CD4-positive, alpha-beta T cell treated with Interleukin-6 at 100 ng/mL for 8 hours (primary cell): ENCODE measurements at regions not wholly inside any gene's neighbourhood (a gene's known extent, or its start where the extent isn't known, plus 50 kb on each side); places are given as distances from the start of the nearest gene placed in this dataset.
"Not testable (repeated sequence)": the region's sequence is repeated elsewhere in the genome, so short reads cannot be mapped to it uniquely, and the experiment has no call there.

ENCODE experiments used
- DNase-seq: peaks from one replicate; pipeline ENCODE4 v3.0.0-alpha.2; 2020; ENCODE audit warnings: mixed read lengths, low spot score

DNA sequence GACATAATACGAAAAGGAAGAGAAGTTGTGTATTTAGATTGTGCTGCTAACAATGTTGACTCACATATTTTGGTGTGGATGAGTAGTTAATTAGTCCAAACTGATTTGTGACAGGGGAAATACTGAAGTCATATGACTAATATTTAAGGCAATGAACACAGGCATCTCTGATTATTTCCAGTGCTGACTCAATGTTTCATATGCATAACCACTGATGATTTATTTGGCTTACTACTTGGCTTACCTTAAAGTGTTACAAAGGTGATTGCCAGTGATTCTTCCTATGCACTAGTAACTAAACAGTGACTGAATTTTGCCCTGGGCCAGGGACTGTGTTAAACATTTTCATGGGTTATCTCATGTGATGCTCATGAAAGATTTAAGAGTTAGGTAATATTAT is 722.6 kb downstream of the METTL4 start:
- DNase-seq: no peak

DNA sequence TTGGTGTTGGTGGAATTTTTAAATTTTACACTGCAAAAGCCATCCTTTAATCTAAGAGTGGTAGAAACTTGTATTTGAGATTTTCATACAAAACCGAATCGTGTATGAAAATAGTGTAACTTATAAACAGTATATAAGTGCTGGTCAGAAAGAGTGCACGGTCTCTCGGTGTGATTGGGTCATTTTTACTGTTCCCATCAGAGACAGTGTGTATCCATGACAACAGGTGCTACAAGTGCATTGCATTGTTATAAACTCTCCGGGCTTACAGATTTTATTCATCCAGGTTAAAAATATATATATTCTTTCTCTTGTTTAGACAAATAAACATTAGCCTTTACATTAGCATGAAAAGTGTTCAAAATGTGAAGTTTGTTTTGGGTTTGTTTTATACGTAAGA is 721.9 kb downstream of the METTL4 start:
- no peak for DNase-seq

DNA sequence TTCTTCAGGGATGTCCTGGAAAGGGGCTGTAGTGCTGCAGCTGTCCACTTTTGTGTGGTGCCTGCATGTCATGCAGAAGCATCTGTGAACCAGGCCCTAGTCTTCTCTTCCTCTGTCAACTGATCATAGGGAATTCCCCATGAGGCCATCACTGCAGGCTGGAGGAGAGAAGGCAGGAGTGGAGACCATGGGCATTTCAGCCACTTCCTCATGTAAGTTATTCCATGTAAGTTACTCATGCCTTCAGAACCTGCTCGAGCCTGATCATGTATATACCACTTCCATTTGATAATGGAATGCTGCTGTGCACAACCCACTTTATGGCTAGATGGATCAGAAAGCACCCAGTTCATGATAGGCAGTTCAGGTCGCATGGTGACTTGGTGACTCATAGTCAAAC is 714.0 kb downstream of the METTL4 start:
- not testable (repeated sequence) for DNase-seq

DNA sequence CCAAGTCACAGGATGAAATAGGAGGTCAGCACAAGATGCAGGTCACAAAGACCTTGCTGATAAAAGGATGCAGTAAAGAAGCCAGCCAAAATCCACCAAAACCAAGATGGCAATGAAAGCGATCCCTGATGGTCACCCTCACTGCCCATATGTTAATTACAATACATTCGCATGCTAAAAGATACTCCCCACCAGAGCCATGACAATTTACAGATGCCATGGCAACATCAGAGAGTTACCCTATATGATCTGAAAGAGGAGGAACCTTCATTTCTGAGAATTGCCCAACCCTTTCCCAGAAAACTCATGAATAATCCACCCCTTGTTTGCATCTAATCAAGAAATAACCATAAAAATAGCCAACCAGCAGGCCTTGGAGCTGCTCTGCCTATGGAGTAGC is 709.8 kb downstream of the METTL4 start:
- DNase-seq: no peak

DNA sequence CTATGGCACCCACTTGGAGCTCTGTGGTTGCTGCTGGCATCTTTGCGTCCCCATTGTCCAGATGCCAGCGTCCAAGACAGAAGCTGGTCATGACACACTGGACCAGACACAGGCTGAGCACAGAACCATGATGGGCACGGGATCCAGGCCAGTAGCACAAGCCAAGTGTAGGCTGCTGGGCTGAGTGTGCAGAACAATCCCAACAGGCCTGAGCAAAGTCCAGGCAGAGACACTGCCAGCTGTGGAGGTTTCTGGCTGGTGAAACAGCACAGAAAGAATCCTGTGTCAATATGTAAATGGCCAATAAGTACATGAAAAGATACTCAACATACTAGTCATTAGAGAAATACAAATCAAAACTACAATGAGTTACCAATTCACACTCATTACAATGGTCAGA is 705.4 kb downstream of the METTL4 start:
- no peak for DNase-seq

DNA sequence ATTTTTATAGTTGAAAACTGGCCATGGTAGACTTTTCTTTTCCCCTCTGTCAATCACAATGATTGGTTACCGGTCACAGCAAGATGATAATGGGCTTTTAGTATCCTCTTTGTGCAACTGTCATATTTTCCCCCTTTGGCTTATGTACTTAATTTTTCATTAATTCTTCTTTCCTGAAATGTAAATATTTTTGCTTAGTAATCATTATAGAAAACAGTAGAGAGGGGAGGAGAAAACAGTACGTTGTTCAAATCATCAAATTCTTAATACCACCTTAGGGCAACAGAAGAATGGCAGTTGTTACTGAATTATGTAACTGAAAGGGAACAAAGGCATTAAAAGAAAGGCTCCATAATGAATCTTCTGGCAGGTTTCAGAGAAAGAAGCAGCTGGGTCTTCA is 699.0 kb downstream of the METTL4 start:
- DNase-seq: no peak

DNA sequence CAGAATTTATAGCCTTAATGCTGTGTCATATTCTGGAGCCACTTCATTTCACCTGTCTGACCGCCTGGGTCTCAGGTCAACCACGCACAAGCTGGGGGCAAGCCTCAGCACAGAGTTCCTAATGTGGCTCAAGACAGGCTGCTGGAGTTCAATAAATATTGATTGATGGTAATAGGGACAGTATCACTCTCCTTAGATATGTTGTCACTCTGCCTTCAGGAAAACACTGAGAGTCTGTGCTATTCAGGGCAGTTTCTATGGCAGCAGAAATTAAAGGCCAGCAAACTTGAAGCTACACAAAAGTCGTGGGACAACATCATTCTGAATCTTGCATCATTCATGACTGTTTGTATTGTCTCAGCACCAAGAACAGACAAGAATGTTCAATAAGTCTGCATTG is 696.1 kb downstream of the METTL4 start:
- no peak for DNase-seq

DNA sequence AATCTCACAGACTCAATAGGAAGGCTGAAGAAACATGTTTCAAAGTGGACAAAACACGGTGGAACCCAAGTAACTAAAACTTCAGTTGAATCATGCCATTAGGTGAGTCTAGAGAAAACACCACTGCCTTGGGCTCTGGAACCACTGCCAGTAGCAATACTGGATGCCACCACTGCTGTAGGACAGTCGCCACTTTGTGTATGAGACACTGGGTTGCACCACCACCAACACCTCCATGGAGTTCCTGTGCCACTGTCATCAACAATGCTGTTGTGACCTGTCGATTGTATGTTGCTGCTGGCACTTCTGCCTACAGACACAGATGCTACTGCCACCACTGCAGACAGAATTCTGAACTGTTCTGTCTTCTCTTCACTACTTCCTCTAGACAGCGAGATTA is 686.7 kb downstream of the METTL4 start:
- DNase-seq: no peak

DNA sequence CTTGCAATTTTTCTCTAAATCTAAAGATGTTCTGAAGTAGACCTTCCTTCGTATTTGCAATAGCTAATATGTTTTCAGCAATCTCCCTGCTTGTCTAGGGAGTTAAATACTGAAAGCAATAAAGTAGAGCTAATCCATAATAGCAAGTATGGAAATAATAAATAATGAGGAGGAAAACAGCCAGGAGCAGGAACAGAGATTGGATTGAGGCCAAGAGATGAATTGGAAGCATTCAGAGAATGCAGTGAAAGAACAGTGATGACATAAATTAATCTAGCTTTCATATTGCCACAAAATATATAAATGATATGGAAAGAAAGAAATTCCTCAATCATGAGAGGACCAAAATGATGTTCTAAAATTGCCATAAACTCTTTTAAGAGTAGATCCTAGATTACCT is 679.7 kb downstream of the METTL4 start:
- DNase-seq: no peak

DNA sequence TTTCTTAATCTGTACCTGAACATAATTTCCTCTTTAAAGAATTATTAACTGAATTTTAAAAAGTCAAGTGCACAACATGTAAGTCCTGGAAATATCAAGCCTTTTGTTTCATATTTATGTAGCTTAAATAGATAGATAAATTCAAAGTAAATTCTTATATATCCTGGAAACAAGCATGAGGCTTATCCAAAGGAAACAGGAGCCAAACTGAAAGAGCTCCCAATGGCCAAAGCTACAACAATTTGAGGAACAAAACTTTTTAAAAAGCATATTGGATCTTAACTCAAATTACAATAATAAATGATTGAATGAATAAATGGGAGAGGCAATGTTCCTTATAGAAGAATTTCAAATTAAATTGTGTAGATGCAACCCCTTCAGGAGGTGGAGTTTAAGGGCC is 679.1 kb downstream of the METTL4 start:
- no peak for DNase-seq

DNA sequence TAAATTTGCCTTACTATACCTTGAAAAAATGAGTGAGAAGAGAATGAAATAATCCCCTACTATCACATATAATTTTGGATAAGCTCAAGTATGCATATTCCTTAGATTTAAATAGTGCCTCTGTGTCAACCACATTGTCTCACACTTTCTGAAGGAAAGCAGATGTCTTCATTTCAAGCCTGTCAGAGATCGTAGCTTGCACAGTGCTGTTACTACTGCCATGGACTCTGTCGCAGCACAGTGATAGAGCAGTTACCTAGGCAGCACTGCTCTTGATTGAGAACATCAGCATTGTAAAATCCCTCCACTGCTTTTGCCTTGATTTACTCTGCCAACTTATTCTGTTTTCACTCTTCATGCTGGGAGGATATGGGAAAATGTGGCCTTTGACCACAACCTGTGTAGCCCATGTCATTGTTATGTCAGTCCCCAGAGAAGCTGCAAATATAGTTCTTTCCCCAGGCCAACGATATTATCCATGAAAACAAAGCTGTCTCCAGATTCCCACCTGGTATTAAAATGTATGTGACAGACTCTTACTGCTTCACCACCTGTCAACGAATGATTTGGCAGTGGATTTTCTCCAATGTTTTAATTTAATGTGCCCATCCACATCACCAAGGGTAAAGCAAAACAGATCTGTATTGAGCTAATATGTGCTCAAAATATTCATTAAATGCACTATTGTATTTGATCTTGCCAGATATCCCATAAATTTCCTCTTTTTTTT is 675.7 kb downstream of the METTL4 start:
- no peak for DNase-seq

DNA sequence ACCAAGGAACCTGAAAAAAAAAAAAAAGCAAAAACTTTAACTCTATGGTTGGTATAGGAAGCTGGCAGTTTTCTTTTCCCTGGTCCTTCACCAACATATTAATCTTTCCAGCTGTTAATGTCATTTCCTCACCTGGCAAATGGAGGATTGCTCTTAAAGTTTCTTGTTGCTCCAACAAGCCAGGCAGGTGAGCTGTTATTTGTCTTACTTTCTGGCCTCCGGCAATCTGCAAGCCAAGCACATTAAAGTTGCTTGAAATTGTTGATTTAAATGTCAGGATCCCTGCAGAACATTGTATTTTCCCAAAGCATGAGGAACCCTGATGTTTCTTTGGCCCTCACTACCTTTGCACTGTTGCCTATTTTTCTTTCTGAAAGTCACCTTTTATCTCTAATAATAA is 664.9 kb downstream of the METTL4 start:
- DNase-seq: no peak

DNA sequence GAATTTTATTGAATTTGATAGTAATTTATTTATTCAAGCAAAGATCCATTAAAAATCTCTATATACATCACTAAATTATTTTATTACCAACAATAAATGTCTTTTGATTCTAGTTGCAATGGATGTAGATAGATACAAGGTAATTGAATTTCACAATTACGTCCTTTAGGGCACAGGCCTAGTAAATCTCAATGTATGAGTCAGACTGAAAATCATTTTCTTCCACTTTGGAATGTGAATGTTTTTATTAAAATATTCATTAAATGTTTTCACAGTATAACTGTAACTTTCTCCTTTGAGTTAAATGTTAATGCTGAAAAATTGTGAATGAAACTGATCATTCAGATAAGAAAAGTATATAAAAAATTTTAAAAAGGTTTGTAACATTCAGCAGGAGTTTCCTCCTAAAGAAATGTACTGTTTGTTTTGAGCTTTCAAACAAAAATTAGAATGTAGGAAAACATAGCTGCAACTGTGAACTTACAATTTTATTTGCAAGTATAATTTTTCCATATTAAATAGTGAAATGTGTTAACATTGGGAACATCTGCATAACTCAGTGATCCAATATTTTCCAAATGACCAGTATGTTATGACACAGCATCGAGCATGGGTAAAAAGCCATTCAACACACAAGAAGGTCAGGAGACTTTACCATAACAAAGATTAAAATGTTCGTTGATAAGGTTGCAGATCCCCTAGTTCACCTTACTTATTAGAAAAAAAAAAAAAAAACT is 663.7 kb downstream of the METTL4 start:
- DNase-seq: no peak

DNA sequence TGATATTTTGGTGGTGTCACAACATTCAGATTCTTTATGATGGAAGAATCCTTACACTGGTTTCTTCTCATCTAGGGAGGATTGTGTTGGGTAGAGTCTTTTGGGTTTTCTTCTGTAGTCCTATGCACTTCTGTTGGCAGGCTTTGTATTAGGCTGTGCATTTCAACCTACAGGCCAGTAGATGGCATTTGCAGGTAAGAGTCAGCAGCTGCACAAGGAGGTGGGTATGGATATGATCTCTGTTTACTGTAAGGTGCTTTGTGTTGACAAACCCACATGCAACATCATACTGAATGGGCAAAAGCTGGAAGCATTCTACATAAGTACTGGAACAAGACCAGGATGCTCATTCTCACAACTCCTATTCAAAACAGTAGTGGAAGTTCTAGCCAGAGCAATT is 656.8 kb downstream of the METTL4 start:
- no peak for DNase-seq

DNA sequence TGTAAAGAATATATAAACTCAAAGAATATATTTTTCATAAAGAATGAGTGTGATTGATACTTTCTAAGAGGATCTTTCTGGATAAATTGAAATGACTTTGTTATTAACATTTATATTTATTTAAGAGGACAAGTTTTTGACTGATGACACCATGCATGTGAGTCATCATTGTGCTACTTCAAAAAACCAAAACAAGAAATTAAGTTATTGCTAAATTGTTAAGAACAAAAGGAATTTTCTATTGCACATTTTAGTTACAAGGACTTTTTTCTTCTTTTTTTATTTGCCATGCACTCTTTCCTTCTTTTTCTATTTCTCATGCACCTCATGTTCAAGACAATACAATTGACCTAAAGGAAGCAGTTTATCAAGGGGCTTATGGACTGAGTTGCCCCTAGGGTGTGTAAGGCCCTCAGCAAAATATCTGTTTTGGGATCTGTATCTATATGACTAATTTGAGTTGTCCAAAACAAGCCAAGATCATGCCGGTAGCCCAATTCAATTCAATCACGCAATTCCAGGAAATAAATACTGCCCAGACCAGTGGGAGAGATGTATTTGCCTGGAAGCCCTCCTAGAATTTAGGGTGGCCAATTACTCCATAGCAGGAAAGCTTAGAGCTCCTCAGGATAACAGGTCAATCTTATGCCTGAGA is 654.3 kb downstream of the METTL4 start:
- DNase-seq: no peak

DNA sequence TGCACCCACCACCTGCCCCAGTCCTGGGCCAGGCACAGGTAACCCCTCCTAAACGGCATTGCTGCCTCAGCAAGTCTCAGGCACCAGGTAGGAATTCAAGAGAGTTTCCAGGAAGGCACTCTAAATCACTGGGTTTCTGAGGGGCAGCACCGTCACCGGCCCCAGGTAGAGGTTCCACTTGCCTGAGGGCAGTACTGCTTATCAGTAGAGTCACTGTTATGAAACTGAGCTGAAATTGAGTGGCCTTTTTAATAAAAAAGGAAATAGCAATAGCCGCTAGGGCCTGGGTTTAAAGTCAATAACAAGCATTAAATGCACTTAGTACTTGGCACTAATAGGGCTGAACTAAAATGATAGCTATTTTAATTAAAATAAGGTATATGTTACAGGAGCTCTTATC is 653.7 kb downstream of the METTL4 start:
- DNase-seq: no peak

DNA sequence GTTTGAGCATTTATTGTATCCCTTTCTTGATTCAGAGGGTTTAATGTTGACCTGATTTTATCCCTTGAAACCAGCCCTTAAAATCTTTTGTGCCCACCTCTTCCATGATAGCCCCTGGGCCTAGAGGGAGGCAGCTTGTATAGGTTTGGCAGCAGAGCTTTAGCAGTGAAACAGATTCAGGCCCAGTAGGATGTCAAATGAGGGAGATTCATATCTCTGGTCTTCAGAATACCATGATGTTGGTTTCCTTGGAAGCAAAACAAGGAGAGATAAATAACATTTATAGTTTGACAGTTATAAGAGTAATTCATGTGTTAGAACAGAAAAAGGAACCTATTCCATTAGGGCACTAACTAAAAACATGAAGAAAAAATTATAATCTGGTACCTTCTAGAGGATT is 649.2 kb downstream of the METTL4 start:
- no peak for DNase-seq

DNA sequence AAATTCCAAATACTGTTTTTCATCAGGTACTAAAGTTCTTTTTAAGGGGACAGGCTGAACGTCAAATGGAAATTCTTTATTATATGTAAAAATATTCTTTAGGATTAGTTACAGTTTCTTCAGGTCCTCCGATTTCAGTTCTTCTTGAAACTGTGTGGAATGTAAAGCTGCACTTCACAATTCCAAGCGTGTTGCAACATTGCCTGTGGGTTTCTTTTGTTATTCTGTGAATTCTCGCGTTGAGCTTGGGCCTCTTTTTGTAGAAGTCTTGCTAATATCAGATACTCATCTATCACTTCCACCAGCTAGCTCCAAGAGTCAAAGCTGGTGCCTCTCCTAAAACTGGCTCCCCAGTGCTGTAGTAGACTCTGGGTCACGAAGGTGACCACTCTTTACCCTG is 642.6 kb downstream of the METTL4 start:
- DNase-seq: no peak

DNA sequence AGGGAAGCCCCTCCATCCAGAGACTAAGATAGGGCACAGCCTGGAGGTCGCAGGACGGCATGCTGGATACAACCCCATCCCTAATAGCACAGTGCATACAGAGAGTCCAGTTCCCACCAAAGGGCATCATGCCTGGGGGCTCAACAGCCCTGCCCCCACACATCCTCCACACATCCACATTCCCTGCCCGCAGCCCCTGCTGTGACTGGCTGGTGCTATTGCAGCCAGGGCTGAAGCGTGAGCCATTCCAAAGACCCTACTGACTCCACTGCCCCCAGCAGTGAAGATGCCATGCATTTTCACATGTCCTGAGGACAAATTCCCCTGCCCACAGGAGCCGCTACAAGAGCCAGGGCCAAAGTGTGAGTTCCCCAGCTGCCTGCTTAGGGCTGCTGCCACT is 641.6 kb downstream of the METTL4 start:
- DNase-seq: no peak

DNA sequence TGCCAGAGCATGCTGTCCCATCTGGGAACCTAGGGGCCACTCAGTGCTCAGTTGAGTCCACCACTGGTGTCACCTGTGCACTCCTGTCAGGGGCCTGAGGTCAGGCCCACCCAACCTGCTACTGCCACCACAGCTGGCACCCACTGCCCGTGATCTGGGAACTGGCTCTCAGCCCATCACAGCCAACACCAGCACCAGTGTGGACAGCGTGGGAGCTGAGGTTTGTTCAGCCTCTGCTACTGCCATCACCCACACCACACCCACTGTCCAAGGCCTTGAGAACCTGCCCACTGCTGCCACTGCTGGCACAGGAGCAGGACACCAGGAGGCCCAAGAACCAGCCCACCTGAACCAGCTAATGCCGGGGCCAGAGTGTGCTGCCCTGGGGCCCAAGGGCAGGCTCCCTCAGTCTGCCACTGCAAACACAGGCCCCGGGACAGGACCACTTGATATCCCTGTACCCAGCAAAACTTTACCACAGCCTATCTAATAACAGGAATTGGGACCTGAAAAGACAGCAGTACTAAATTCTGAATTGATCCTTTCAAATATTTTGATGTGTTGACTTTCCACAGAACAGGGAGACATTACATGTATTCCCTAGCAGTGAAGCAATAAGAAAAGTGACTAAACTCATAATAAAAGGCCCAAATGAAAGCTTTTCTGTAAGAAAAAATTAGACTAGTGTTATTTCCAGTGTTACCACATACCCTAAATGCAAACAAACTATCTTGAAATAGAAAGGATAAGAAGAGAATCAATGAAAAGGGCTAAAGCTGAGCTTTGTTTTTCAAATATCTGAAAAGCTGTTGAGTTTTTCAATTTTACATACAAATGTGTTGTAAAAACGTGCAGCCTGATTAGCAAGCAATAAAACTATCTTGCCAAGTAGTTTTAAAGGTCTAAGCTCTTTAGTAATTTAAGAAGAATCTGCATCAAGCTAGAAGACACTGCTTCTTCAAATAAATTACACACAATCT is 640.7 kb downstream of the METTL4 start:
- DNase-seq: no peak

DNA sequence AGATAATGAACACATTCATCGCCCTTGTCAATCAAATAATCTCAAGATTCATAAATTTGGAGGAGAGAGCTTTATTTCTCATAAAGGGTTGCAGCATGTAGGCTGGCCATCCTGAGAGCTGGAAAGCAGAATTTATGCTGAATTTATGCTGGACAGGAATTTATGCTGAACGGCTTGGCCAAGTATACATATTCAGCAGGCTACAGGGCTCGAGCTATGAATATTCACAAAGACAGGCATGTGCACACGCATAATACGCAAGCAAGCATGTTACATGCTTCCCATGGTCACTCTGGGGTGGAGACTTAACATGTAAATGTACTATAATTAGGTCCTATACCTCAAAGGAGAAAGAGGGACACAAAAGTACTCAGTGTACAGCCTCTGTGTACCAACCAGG is 618.8 kb downstream of the METTL4 start:
- DNase-seq: no peak
